NT2/D1 (cell line): ENCODE measurements at regions not wholly inside any gene's neighbourhood (a gene's known extent, or its start where the extent isn't known, plus 50 kb on each side); places are given as distances from the start of the nearest gene placed in this dataset.

Source experiments
- SUZ12 ChIP-seq: IDR thresholded peaks from 2 replicates; pipeline ENCODE4 v1.6.1; 2011; ENCODE audit not compliant: insufficient read length, insufficient read depth; ENCODE audit errors: extremely low read depth
- YY1 ChIP-seq: IDR thresholded peaks from 2 replicates; pipeline ENCODE4 v1.6.1; 2011; ENCODE audit not compliant: insufficient read length, insufficient read depth
- ZNF274 ChIP-seq: IDR thresholded peaks from 2 replicates; pipeline ENCODE4 v1.6.1; 2011; ENCODE audit warnings: mild to moderate bottlenecking, low read depth, low read length

DNA sequence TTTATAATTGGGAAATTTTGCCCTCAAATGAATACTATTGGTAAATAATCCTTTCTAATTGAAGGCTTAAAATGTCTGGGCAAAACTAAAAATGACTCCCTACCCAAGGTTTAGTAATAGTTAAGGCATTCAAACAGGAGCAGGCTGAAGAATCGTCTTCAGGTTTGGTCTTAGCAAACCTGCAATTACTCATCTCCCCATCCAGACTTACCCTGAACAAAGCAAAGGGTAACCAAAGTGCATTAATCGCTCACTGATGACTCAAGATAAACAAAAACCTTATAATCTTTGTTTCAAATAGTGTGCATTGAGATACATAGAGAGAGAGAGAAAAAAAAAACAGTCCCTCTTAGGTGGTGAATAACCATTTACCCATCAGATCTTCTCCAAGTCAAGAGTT is 225.5 kb downstream of the BMP2 start:
- TF ChIP-seq YY1 (no peak), SUZ12 (no peak), ZNF274 (no peak)
